ENCODE measurements at regions not wholly inside any gene's neighbourhood (a gene's known extent, or its start where the extent isn't known, plus 50 kb on each side); places are given as distances from the start of the nearest gene placed in this dataset.

DNA sequence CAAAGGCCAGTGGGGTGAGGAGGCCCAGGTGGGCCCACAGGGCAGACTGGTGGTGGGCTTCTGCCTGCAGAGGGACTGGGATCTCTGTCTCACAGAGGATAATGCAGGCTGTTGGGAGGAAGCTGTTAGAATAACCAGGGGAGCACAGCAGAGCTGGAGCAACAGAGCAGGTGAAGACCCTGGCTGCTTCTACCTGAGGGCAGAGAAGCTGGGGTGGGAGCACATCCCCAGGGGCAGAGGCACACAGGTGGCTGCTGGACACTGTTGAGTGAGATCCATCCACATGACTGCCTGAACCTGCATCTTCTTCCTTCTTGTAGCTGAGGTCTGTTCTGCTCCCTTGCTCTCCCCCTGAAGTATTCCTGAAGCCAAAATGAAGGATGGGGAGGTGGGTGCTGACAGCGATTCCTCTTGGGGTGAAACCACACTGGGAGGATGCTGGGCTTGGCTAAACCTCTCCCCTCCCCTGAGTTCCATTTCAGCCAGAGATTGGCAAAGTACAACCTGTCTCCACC lies 1725.0 kb downstream of the TP53TG3F start:
- Histone ChIP-seq H3K4me2 (no peak overlapping the region), H3K79me2 (ENCODE audit: insufficient read depth, low read depth) (no peaks in the 10 kb centered on the region), H3K4me3 (IDR thresholded peaks at IDR 0.05; ENCODE audit: insufficient read depth, low read depth, low read length) (no peak overlapping the region), H3K4me1 (ENCODE audit: low read depth, poor library complexity, severe bottlenecking) (no peaks in the 10 kb centered on the region), H3K9ac (no peak overlapping the region), H4K20me1 (ENCODE audit: insufficient read depth) (no peaks in the 10 kb centered on the region), H3K36me3 (ENCODE audit: insufficient read depth) (no peaks in the 10 kb centered on the region), H3K27me3 (ENCODE audit: insufficient read depth, low read depth) (no peaks in the 10 kb centered on the region), H3K27ac (no peak overlapping the region), H2AFZ (ENCODE audit: low read depth) (no peak overlapping the region)
- TF ChIP-seq, protein P1, sequence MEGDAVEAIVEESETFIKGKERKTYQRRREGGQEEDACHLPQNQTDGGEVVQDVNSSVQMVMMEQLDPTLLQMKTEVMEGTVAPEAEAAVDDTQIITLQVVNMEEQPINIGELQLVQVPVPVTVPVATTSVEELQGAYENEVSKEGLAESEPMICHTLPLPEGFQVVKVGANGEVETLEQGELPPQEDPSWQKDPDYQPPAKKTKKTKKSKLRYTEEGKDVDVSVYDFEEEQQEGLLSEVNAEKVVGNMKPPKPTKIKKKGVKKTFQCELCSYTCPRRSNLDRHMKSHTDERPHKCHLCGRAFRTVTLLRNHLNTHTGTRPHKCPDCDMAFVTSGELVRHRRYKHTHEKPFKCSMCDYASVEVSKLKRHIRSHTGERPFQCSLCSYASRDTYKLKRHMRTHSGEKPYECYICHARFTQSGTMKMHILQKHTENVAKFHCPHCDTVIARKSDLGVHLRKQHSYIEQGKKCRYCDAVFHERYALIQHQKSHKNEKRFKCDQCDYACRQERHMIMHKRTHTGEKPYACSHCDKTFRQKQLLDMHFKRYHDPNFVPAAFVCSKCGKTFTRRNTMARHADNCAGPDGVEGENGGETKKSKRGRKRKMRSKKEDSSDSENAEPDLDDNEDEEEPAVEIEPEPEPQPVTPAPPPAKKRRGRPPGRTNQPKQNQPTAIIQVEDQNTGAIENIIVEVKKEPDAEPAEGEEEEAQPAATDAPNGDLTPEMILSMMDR (conservative IDR thresholded peaks at IDR 0.05; ENCODE audit: low read depth, low read length): no peak

DNA sequence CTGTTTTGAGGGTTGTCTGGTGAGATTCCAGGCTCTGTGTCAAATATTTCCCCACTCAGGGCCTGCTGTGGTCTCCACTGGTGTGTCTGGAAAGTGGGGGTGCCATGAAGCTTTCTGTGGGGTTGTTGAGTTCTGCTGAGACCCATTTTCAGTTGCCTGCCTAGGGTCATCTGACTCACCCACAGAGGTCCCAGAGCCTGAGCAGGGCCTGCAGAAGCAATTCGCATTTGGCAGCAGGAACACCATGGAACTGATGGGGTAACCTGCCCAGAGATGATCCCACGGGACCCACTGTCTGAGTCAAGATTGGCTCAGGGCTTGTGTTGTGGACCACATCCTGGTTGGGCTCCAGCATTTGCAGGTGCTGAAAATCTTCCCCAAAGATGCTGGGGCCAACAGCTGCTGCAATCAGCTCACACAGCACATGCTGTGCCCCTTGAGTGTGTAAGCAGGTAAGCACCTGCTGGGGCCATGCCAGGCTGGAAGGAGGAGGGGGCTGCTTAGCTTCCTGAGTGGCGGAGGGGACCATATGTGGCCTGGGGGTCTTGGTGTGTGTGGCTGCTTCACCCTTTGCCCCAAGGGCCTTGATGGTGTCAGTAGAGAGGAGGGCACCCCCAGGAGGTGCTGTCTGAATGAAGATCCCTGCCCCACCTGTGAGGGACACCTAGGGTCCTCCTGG lies 1726.1 kb downstream of the TP53TG3F start:
- no peak overlapping the region for H2AFZ ChIP-seq (ENCODE audit: low read depth)

DNA sequence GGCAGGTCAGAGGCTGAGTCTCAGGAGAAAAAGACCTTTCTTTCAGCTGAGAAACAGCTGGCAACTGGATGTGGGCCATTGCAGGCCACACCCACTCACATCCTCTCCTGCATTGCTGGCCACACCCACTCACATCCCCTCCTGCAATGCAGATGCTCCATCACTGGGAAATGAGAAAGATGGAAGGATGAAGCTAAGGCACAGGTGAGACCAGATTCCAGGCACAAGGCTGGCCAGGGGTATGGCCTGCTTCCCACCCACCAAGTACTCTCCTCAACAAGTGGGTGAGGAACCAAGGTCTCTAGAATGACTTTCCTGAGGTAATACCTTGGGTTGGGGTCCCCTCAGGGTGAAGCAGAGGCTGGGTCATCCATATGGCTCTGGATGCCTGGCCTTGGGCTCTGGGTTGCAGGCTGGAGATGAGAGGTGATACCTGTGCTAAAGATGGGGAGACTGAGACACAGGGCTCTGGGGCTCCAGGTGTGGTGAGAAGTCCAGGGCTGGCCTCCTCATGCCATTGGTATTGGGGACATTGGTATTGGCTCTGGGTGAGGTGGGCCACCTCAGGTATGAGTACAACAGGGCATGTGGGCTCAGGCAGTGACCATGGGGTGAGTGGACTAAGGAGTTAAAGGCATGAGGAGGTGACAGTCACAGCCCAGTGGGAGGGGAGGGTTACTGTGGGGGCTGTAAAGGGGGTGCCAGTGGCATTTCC lies 1726.8 kb downstream of the TP53TG3F start:
- Histone ChIP-seq H3K27ac (no peak overlapping the region), H3K9ac (no peak overlapping the region), H3K36me3 (ENCODE audit: insufficient read depth) (no peaks in the 10 kb centered on the region), H3K4me1 (ENCODE audit: low read depth, poor library complexity, severe bottlenecking) (no peaks in the 10 kb centered on the region), H4K20me1 (ENCODE audit: insufficient read depth) (no peaks in the 10 kb centered on the region), H3K27me3 (ENCODE audit: insufficient read depth, low read depth) (no peaks in the 10 kb centered on the region), H3K4me2 (no peak overlapping the region), H3K4me3 (IDR thresholded peaks at IDR 0.05; ENCODE audit: insufficient read depth, low read depth, low read length) (no peak overlapping the region), H2AFZ (ENCODE audit: low read depth) (no peak overlapping the region), H3K79me2 (ENCODE audit: insufficient read depth, low read depth) (no peaks in the 10 kb centered on the region)
- TF ChIP-seq, protein P1 (conservative IDR thresholded peaks at IDR 0.05; ENCODE audit: low read depth, low read length): no peak

More for the DNA sequence above, 1726.1 kb downstream of the TP53TG3F start:
- H3K9ac ChIP-seq: no peak overlapping the region
- H3K36me3 ChIP-seq (ENCODE audit: insufficient read depth): no peaks in the 10 kb centered on the region
- TF ChIP-seq, protein P1 (conservative IDR thresholded peaks at IDR 0.05; ENCODE audit: low read depth, low read length): no peak
- H3K4me2 ChIP-seq: no peak overlapping the region
- no peaks in the 10 kb centered on the region for H3K79me2 ChIP-seq (ENCODE audit: insufficient read depth, low read depth)
- no peaks in the 10 kb centered on the region for H3K27me3 ChIP-seq (ENCODE audit: insufficient read depth, low read depth)
- no peaks in the 10 kb centered on the region for H4K20me1 ChIP-seq (ENCODE audit: insufficient read depth)
- no peaks in the 10 kb centered on the region for H3K4me1 ChIP-seq (ENCODE audit: low read depth, poor library complexity, severe bottlenecking)
- no peak overlapping the region for H3K4me3 ChIP-seq (IDR thresholded peaks at IDR 0.05; ENCODE audit: insufficient read depth, low read depth, low read length)
- H3K27ac ChIP-seq: no peak overlapping the region

DNA sequence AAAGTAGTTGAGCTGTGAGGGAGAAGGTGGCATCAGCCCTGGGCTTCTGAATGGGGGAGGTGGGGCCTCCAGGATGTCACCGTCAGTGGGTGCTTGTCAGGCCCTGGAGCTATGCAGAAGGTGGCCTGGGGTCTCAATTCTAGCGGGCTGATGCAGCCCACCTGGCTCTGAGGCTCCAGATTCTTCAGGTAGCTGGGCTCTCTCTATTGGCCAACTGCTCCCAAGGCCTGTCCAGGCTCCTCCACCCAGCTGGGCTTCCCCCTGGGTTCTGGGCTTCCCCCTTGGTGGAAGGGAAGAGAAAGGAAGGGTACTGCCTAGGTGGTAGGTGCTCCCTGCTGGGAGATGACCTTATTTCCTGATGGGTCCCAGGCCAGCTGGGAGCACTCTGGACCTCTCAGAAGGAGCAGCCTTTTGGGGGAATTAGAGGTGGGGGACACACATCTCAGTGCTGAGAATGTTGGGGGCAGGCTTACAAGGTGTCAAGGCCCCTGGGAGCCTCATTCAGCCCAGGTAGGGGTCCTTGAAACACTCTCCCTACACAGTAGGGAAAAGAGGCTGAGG lies 1728.3 kb downstream of the TP53TG3F start:
- Histone ChIP-seq H4K20me1 (ENCODE audit: insufficient read depth) (no peaks in the 10 kb centered on the region), H2AFZ (ENCODE audit: low read depth) (no peak overlapping the region), H3K79me2 (ENCODE audit: insufficient read depth, low read depth) (no peaks in the 10 kb centered on the region), H3K4me1 (ENCODE audit: low read depth, poor library complexity, severe bottlenecking) (no peaks in the 10 kb centered on the region), H3K4me2 (no peak overlapping the region), H3K27me3 (ENCODE audit: insufficient read depth, low read depth) (no peaks in the 10 kb centered on the region), H3K27ac (no peak overlapping the region), H3K9ac (no peak overlapping the region), H3K36me3 (ENCODE audit: insufficient read depth) (no peaks in the 10 kb centered on the region), H3K4me3 (IDR thresholded peaks at IDR 0.05; ENCODE audit: insufficient read depth, low read depth, low read length) (no peak overlapping the region)
- TF ChIP-seq, protein P1 (conservative IDR thresholded peaks at IDR 0.05; ENCODE audit: low read depth, low read length): no peak

Measured in KMS-11 (cell line).